IMR-90 (cell line): ENCODE measurements at regions not wholly inside any gene's neighbourhood (a gene's known extent, or its start where the extent isn't known, plus 50 kb on each side); places are given as distances from the start of the nearest gene placed in this dataset.

Experiments used
- ATAC-seq: fragments of 200-7000 bp; cut with Tn5 transposase; 2 replicates; pipeline ENCODE4 v1.9.1; 2020; ENCODE audit warnings: low read depth, mild to moderate bottlenecking, moderate library complexity
- BruUV-seq: library from RNA; stranded (reverse); fragments of 400-500 nt; replicated peaks from 2 replicates; lab custom pipeline; 2021; lab: Mats Ljungman, UMichigan
- CTCF ChIA-PET: fragments of 300-600 bp; formaldehyde crosslinking; extraction: SDS; loops from one replicate; lab custom pipeline; 2021; ENCODE audit warnings: antibody characterized with exemption; lab: Yijun Ruan, JAX
- POLR2A ChIA-PET: fragments of 300-600 bp; sonication (Branson Sonifier 250); formaldehyde crosslinking; loops from one replicate; lab custom pipeline; 2022; ENCODE audit warnings: antibody characterized with exemption; ENCODE audit not compliant: unreplicated experiment; lab: Charles Lee
- DNase-seq: peaks from one replicate; pipeline ENCODE4 v3.0.0; 2013
- H2AFZ ChIP-seq: replicated peaks from 2 replicates; pipeline ENCODE3; 2013; ENCODE audit warnings: low read length, mild to moderate bottlenecking; ENCODE audit not compliant: poor library complexity
- H2AK5ac ChIP-seq: 2 replicates; pipeline ENCODE4 v1.6.1; 2013; ENCODE audit warnings: low read depth, low read length, inconsistent platforms
- H2AK9ac ChIP-seq: replicated peaks from 2 replicates; pipeline ENCODE3; 2013; ENCODE audit warnings: mild to moderate bottlenecking, low read depth, low read length, moderate library complexity; ENCODE audit not compliant: poor library complexity
- H2BK120ac ChIP-seq: 2 replicates; pipeline ENCODE4 v1.6.1; 2013; ENCODE audit warnings: low read depth, low read length, inconsistent platforms
- H2BK15ac ChIP-seq: 3 replicates; pipeline ENCODE4 v1.6.1; 2013; ENCODE audit warnings: low read depth, low read length, inconsistent platforms
- H2BK20ac ChIP-seq: 2 replicates; pipeline ENCODE4 v1.6.1; 2013; ENCODE audit warnings: low read depth, mild to moderate bottlenecking, inconsistent platforms, low read length, moderate library complexity
- H2BK5ac ChIP-seq: 2 replicates; pipeline ENCODE4 v1.6.1; 2013; ENCODE audit warnings: mild to moderate bottlenecking, low read depth, low read length, inconsistent platforms; ENCODE audit not compliant: poor library complexity, severe bottlenecking
- H3K14ac ChIP-seq: replicated peaks from 2 replicates; pipeline ENCODE4 v1.6.1; 2013; ENCODE audit warnings: low read depth, low read length, inconsistent platforms
- H3K18ac ChIP-seq: 2 replicates; pipeline ENCODE4 v1.6.1; 2013; ENCODE audit warnings: low read depth, low read length, control low read depth
- H3K23ac ChIP-seq: 2 replicates; pipeline ENCODE4 v1.6.1; 2013; ENCODE audit warnings: low read depth, low read length, inconsistent platforms
- H3K27ac ChIP-seq: 2 replicates; pipeline ENCODE4 v1.5.1; 2013; ENCODE audit warnings: mild to moderate bottlenecking, control low read depth, low read length; ENCODE audit not compliant: insufficient read depth
- H3K27me3 ChIP-seq: 2 replicates; pipeline ENCODE4 v1.6.1; 2013; ENCODE audit warnings: low read length; ENCODE audit not compliant: control insufficient read depth, insufficient read depth
- H3K36me3 ChIP-seq: 2 replicates; pipeline ENCODE4 v1.6.1; 2013; ENCODE audit warnings: low read length, mixed read lengths; ENCODE audit not compliant: control insufficient read depth, insufficient read depth
- H3K4ac ChIP-seq: 2 replicates; pipeline ENCODE4 v1.6.1; 2013; ENCODE audit warnings: low read depth, low read length, inconsistent platforms
- H3K4me1 ChIP-seq: 2 replicates; pipeline ENCODE4 v1.6.1; 2013; ENCODE audit warnings: low read length, mixed read lengths; ENCODE audit not compliant: control insufficient read depth, insufficient read depth
- H3K4me2 ChIP-seq: 2 replicates; pipeline ENCODE4 v1.6.1; 2013; ENCODE audit warnings: low read depth, mild to moderate bottlenecking, control low read depth, low read length, moderate library complexity
- H3K4me3 ChIP-seq: 2 replicates; pipeline ENCODE4 v1.5.1; 2013; ENCODE audit warnings: low read depth, mild to moderate bottlenecking, control low read depth, low read length, moderate library complexity; ENCODE audit not compliant: insufficient read depth
- H3K56ac ChIP-seq: 2 replicates; pipeline ENCODE4 v1.6.1; 2013; ENCODE audit warnings: low read length, inconsistent platforms; ENCODE audit not compliant: insufficient read depth; ENCODE audit errors: extremely low read depth
- H3K79me1 ChIP-seq, 2 experiments: 2 replicates each; pipeline ENCODE4 v1.6.1; 2013; ENCODE audit warnings: low read length in 2 of 2, inconsistent platforms in 1 of 2, low read depth in 1 of 2
- H3K9ac ChIP-seq: 2 replicates; pipeline ENCODE4 v1.6.1; 2013; ENCODE audit warnings: low read depth, low read length, control low read depth
- H3K9me1 ChIP-seq: 2 replicates; pipeline ENCODE4 v1.6.1; 2013; ENCODE audit warnings: low read length, inconsistent platforms; ENCODE audit not compliant: insufficient read depth
- H3K9me3 ChIP-seq: 2 replicates; pipeline ENCODE4 v1.6.1; 2013; ENCODE audit warnings: low read length; ENCODE audit not compliant: control insufficient read depth, insufficient read depth
- H4K20me1 ChIP-seq: 2 replicates; pipeline ENCODE4 v1.6.1; 2013; ENCODE audit warnings: low read length, inconsistent platforms; ENCODE audit not compliant: insufficient read depth
- H4K5ac ChIP-seq: 2 replicates; pipeline ENCODE4 v1.6.1; 2013; ENCODE audit warnings: mild to moderate bottlenecking, low read depth, low read length, control low read depth
- H4K8ac ChIP-seq, 2 experiments: 2 replicates each; pipeline ENCODE4 v1.6.1; 2013; ENCODE audit warnings: low read depth in 2 of 2, low read length in 2 of 2, control low read depth in 1 of 2, inconsistent platforms in 1 of 2
- H4K91ac ChIP-seq: 2 replicates; pipeline ENCODE4 v1.6.1; 2013; ENCODE audit warnings: low read depth, low read length, inconsistent platforms; ENCODE audit not compliant: insufficient read depth
- BHLHE40 ChIP-seq: fragments of 150-350 bp; IDR thresholded peaks from 2 replicates; pipeline ENCODE4 v1.6.1; 2016; ENCODE audit warnings: mild to moderate bottlenecking, low read depth, low read length
- CEBPB ChIP-seq: IDR thresholded peaks from 2 replicates; pipeline ENCODE4 v1.6.1; 2012; ENCODE audit warnings: low read depth, low read length, improper control_type of control experiment
- CTCF ChIP-seq: conservative IDR thresholded peaks from 2 replicates; pipeline ENCODE4 v1.5.1; 2012; ENCODE audit warnings: mild to moderate bottlenecking, low read depth, low read length, improper control_type of control experiment
- ELK1 ChIP-seq: fragments of 150-350 bp; IDR thresholded peaks from 2 replicates; pipeline ENCODE4 v1.6.1; 2016; ENCODE audit warnings: low read depth, mild to moderate bottlenecking, low read length, moderate library complexity, borderline replicate concordance
- FOS ChIP-seq: fragments of 150-350 bp; IDR thresholded peaks from 2 replicates; pipeline ENCODE4 v1.6.1; 2016; ENCODE audit warnings: low read depth, low read length
- MAFK ChIP-seq: IDR thresholded peaks from 2 replicates; pipeline ENCODE4 v1.6.1; 2012; ENCODE audit warnings: low read depth, low read length, improper control_type of control experiment
- MAZ ChIP-seq: IDR thresholded peaks from 2 replicates; pipeline ENCODE4 v1.6.1; 2012; ENCODE audit warnings: low read depth, mild to moderate bottlenecking, low read length, improper control_type of control experiment, moderate library complexity, borderline replicate concordance
- POLR2A ChIP-seq: IDR thresholded peaks from 2 replicates; pipeline ENCODE4 v1.6.1; 2012; ENCODE audit warnings: mild to moderate bottlenecking, low read depth, low read length
- RAD21 ChIP-seq: IDR thresholded peaks from 2 replicates; pipeline ENCODE4 v1.6.1; 2012; ENCODE audit warnings: low read length, improper control_type of control experiment
- RCOR1 ChIP-seq: IDR thresholded peaks from 2 replicates; pipeline ENCODE4 v1.6.1; 2012; ENCODE audit warnings: mild to moderate bottlenecking, low read length, improper control_type of control experiment; ENCODE audit not compliant: insufficient replicate concordance
- RFX5 ChIP-seq: IDR thresholded peaks from 2 replicates; pipeline ENCODE4 v1.8.0; 2012; ENCODE audit warnings: low read depth, mild to moderate bottlenecking, low read length, moderate library complexity
- SMC3 ChIP-seq: fragments of 150-350 bp; IDR thresholded peaks from 2 replicates; pipeline ENCODE4 v1.6.1; 2016; ENCODE audit warnings: low read depth, mild to moderate bottlenecking, antibody characterized with exemption, low read length, moderate library complexity
- USF2 ChIP-seq: fragments of 150-350 bp; IDR thresholded peaks from 2 replicates; pipeline ENCODE4 v1.6.1; 2017; ENCODE audit warnings: mild to moderate bottlenecking, antibody characterized with exemption, low read length, low read depth
- WGBS, 2 experiments: methylation state at CpG; one replicate each; pipeline versions ENCODE4 v1.1.5 to v1.1.7; 2013; ENCODE audit warnings: missing lambda C conversion rate in 2 of 2; ENCODE audit not compliant: insufficient read length in 1 of 2; ENCODE audit errors: extremely low coverage in 2 of 2; 5-methylcytosine and 5-hydroxymethylcytosine counted together
- dilution Hi-C: fragments of 300-500 bp; cut with HindIII; formaldehyde crosslinking; loops from one replicate; pipeline ENCODE4 v1.14.3; 2018; ENCODE audit warnings: low sequenced_read_pairs; ENCODE audit not compliant: unreplicated experiment
- in situ Hi-C: fragments of 300-500 bp; cut with MboI; formaldehyde crosslinking; loops from 3 replicates; pipeline ENCODE4 v1.14.3; 2019; ENCODE audit warnings: low sequenced_read_pairs, inconsistent platforms, mixed read lengths
- intact Hi-C: fragments of 100-400 bp; cut with micrococcal nuclease; formaldehyde crosslinking; loops from 2 replicates; pipeline ENCODE4 v1.10.0; 2022

GRCh38 chr5:61915646-61916045 is 390.4 kb upstream of the KIF2A start:
- no peak overlapping the region for H2AFZ ChIP-seq
- H3K27ac ChIP-seq, result no peak overlapping the region
- WGBS, 2 experiments, result 13% methylated on average over 1 of the region's 4 CpGs; no CpG with 5 or more reads in 1 of the 2 experiments
- no peaks in the 10 kb centered on the region for H3K4me1 ChIP-seq
- no peak overlapping the region for H3K4me2 ChIP-seq
- H3K27me3 ChIP-seq, result no peaks in the 10 kb centered on the region
- no TSS peak for BruUV-seq
- no peak overlapping the region for H2BK5ac ChIP-seq
- H3K14ac ChIP-seq, result no peak overlapping the region
- H4K20me1 ChIP-seq, result no peaks in the 10 kb centered on the region
- DNase-seq (no peak), ATAC-seq (no peak)
- H2BK20ac ChIP-seq, result no peak overlapping the region
- no peak overlapping the region for H4K8ac ChIP-seq
- no peak overlapping the region for H3K23ac ChIP-seq
- H2AK9ac ChIP-seq, result no peak overlapping the region
- no peak overlapping the region for H2AK5ac ChIP-seq
- H3K79me1 ChIP-seq, result no peaks in the 10 kb centered on the region
- no peak overlapping the region for H4K91ac ChIP-seq
- H4K5ac ChIP-seq, result no peak overlapping the region
- CTCF ChIA-PET, result no interaction called here
- H3K9me1 ChIP-seq, result no peaks in the 10 kb centered on the region
- dilution Hi-C loops (no loop called here), intact Hi-C loops (no loop called here), in situ Hi-C loops (no loop called here)
- no peak overlapping the region for H3K56ac ChIP-seq
- no peak overlapping the region for H2BK15ac ChIP-seq
- TF ChIP-seq MAZ, result no peak
- no peak for TF ChIP-seq POLR2A
- TF ChIP-seq USF2, result no peak
- no peak for TF ChIP-seq FOS
- TF ChIP-seq CTCF, result no peak
- TF ChIP-seq CEBPB, result no peak
- TF ChIP-seq SMC3, result no peak
- no peak for TF ChIP-seq RFX5
- TF ChIP-seq RAD21, result no peak
- no peak for TF ChIP-seq RCOR1
- no peak for TF ChIP-seq MAFK
- no peak for TF ChIP-seq ELK1
- no peak for TF ChIP-seq BHLHE40
- H2BK120ac ChIP-seq, result no peak overlapping the region
- POLR2A ChIA-PET, result no interaction called here
- no peak overlapping the region for H3K4ac ChIP-seq
- no peak overlapping the region for H3K4me3 ChIP-seq
- no peaks in the 10 kb centered on the region for H3K36me3 ChIP-seq
- no peak overlapping the region for H3K18ac ChIP-seq
- H3K9me3 ChIP-seq, result no peaks in the 10 kb centered on the region
- no peak overlapping the region for H3K9ac ChIP-seq
